ENCODE measurements at regions not wholly inside any gene's neighbourhood (a gene's known extent, or its start where the extent isn't known, plus 50 kb on each side); places are given as distances from the start of the nearest gene placed in this dataset.

DNA sequence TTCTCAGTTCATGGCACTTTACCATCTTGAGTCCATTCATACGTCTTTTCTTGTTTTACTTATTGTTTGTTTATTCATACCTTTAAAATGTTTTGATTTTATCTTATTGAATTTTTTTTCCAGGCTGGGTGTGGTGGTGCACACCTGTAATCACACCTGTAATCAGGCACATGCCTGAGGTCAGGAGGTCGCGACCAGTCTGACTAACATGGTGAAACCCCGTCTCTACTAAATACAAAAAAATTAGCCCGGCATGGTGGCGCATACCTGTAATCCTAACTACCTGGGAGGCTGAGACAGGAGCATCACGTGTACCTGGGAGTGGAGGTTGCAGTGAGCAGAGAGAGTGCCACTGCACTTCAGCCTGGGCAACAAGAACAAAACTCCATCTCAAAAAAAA lies 104.1 kb upstream of the MROH9 start:
- TF ChIP-seq POLR2AphosphoS5 (IDR thresholded peaks at IDR 0.05; ENCODE audit: low read depth) (no peak), EZH2 (IDR thresholded peaks at IDR 0.05; ENCODE audit: low read depth, unreplicated experiment) (no peak), ETS1 (IDR thresholded peaks at IDR 0.05) (no peak), CTCF (conservative IDR thresholded peaks at IDR 0.05; ENCODE audit: low read depth in 2 of 2) (no peak), JUNB (IDR thresholded peaks at IDR 0.05; ENCODE audit: unreplicated experiment) (no peak), ZNF331 (CRISPR knock-in tag; IDR thresholded peaks at IDR 0.05; ENCODE audit: low read depth) (no peak), CREB1 (CRISPR knock-in tag; IDR thresholded peaks at IDR 0.05; ENCODE audit: low read depth) (no peak), EZH2phosphoT487 (IDR thresholded peaks at IDR 0.05; ENCODE audit: unreplicated experiment) (no peak)
- TF ChIP-seq, protein P1, sequence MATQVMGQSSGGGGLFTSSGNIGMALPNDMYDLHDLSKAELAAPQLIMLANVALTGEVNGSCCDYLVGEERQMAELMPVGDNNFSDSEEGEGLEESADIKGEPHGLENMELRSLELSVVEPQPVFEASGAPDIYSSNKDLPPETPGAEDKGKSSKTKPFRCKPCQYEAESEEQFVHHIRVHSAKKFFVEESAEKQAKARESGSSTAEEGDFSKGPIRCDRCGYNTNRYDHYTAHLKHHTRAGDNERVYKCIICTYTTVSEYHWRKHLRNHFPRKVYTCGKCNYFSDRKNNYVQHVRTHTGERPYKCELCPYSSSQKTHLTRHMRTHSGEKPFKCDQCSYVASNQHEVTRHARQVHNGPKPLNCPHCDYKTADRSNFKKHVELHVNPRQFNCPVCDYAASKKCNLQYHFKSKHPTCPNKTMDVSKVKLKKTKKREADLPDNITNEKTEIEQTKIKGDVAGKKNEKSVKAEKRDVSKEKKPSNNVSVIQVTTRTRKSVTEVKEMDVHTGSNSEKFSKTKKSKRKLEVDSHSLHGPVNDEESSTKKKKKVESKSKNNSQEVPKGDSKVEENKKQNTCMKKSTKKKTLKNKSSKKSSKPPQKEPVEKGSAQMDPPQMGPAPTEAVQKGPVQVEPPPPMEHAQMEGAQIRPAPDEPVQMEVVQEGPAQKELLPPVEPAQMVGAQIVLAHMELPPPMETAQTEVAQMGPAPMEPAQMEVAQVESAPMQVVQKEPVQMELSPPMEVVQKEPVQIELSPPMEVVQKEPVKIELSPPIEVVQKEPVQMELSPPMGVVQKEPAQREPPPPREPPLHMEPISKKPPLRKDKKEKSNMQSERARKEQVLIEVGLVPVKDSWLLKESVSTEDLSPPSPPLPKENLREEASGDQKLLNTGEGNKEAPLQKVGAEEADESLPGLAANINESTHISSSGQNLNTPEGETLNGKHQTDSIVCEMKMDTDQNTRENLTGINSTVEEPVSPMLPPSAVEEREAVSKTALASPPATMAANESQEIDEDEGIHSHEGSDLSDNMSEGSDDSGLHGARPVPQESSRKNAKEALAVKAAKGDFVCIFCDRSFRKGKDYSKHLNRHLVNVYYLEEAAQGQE (IDR thresholded peaks at IDR 0.05; ENCODE audit: unreplicated experiment), result no peak
- TF ChIP-seq, protein P2, sequence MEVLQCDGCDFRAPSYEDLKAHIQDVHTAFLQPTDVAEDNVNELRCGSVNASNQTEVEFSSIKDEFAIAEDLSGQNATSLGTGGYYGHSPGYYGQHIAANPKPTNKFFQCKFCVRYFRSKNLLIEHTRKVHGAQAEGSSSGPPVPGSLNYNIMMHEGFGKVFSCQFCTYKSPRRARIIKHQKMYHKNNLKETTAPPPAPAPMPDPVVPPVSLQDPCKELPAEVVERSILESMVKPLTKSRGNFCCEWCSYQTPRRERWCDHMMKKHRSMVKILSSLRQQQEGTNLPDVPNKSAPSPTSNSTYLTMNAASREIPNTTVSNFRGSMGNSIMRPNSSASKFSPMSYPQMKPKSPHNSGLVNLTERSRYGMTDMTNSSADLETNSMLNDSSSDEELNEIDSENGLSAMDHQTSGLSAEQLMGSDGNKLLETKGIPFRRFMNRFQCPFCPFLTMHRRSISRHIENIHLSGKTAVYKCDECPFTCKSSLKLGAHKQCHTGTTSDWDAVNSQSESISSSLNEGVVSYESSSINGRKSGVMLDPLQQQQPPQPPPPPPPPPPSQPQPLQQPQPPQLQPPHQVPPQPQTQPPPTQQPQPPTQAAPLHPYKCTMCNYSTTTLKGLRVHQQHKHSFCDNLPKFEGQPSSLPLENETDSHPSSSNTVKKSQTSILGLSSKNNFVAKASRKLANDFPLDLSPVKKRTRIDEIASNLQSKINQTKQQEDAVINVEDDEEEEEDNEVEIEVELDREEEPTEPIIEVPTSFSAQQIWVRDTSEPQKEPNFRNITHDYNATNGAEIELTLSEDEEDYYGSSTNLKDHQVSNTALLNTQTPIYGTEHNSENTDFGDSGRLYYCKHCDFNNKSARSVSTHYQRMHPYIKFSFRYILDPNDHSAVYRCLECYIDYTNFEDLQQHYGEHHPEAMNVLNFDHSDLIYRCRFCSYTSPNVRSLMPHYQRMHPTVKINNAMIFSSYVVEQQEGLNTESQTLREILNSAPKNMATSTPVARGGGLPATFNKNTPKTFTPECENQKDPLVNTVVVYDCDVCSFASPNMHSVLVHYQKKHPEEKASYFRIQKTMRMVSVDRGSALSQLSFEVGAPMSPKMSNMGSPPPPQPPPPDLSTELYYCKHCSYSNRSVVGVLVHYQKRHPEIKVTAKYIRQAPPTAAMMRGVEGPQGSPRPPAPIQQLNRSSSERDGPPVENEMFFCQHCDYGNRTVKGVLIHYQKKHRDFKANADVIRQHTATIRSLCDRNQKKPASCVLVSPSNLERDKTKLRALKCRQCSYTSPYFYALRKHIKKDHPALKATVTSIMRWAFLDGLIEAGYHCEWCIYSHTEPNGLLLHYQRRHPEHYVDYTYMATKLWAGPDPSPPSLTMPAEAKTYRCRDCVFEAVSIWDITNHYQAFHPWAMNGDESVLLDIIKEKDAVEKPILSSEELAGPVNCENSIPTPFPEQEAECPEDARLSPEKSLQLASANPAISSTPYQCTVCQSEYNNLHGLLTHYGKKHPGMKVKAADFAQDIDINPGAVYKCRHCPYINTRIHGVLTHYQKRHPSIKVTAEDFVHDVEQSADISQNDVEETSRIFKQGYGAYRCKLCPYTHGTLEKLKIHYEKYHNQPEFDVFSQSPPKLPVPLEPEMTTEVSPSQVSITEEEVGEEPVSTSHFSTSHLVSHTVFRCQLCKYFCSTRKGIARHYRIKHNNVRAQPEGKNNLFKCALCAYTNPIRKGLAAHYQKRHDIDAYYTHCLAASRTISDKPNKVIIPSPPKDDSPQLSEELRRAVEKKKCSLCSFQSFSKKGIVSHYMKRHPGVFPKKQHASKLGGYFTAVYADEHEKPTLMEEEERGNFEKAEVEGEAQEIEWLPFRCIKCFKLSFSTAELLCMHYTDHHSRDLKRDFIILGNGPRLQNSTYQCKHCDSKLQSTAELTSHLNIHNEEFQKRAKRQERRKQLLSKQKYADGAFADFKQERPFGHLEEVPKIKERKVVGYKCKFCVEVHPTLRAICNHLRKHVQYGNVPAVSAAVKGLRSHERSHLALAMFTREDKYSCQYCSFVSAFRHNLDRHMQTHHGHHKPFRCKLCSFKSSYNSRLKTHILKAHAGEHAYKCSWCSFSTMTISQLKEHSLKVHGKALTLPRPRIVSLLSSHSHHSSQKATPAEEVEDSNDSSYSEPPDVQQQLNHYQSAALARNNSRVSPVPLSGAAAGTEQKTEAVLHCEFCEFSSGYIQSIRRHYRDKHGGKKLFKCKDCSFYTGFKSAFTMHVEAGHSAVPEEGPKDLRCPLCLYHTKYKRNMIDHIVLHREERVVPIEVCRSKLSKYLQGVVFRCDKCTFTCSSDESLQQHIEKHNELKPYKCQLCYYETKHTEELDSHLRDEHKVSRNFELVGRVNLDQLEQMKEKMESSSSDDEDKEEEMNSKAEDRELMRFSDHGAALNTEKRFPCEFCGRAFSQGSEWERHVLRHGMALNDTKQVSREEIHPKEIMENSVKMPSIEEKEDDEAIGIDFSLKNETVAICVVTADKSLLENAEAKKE (CRISPR knock-in tag; IDR thresholded peaks at IDR 0.05), result no peak

Data from GM23338 (cell line).